Activated CD4-positive, alpha-beta memory T cell treated with anti-CD3 and anti-CD28 coated beads for 36 hours (primary cell): ENCODE measurements at regions not wholly inside any gene's neighbourhood (a gene's known extent, or its start where the extent isn't known, plus 50 kb on each side); places are given as distances from the start of the nearest gene placed in this dataset.

Experiments
- CTCF ChIA-PET: fragments of 350-600 bp; sonication (Branson Sonifier 250); formaldehyde crosslinking; loops from one replicate; lab custom pipeline; 2021; ENCODE audit warnings: antibody characterized with exemption, inconsistent platforms; lab: Charles Lee
- POLR2A ChIA-PET: fragments of 350-600 bp; sonication (Branson Sonifier 250); formaldehyde crosslinking; loops from one replicate; lab custom pipeline; 2021; ENCODE audit warnings: antibody characterized with exemption; lab: Charles Lee
- DNase-seq: peaks from one replicate; pipeline ENCODE4 v3.0.0-alpha.2; 2020
- H3K27ac Mint-ChIP-seq: one replicate; pipeline ENCODE4 v1.8.0; 2021; ENCODE audit warnings: mixed read lengths
- H3K27me3 Mint-ChIP-seq: one replicate; pipeline ENCODE4 v1.8.0; 2021; ENCODE audit warnings: mixed read lengths
- H3K36me3 Mint-ChIP-seq: one replicate; pipeline ENCODE4 v1.8.0; 2021; ENCODE audit warnings: mixed read lengths
- H3K4me1 Mint-ChIP-seq: one replicate; pipeline ENCODE4 v1.8.0; 2021; ENCODE audit warnings: low read depth, mixed read lengths
- H3K4me3 Mint-ChIP-seq: one replicate; pipeline ENCODE4 v1.8.0; 2021; ENCODE audit warnings: mild to moderate bottlenecking, mixed read lengths
- H3K9me3 Mint-ChIP-seq: one replicate; pipeline ENCODE4 v1.8.0; 2021; ENCODE audit warnings: mixed read lengths
- intact Hi-C: fragments of 100-400 bp; cut with micrococcal nuclease; formaldehyde crosslinking; loops from one replicate; pipeline ENCODE4 v1.15.1; 2023

DNA sequence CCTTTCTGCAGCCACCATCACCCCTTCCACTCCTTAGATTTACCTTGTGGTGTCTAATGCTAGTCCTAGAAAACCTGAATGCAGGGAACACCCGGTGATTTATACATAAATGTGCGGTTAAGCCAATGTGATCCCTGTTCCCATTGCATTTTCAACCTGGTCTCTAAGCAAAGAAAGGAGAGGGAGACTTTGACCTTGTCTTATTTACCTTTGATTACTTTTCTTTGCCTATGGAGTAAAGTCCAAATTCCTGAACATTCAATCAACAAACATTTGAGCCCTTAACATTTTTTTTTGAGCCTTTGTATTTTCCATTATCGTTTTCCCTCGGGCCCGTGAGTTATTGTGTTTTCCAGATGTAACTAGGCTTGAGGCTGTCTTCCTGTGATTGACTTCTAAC, 233.9 kb downstream of the ZNF248 start:
- Mint-ChIP-seq H3K27me3 (no peaks in the 10 kb centered on the region), H3K4me1 (no peaks in the 10 kb centered on the region), H3K9me3 (peaks cover 23% of the 10 kb centered on the region), H3K27ac (no peak overlapping the region), H3K4me3 (no peak overlapping the region), H3K36me3 (no peaks in the 10 kb centered on the region)
- ChIA-PET POLR2A (no interaction called here), CTCF (no interaction called here)
- DNase-seq: no peak
- intact Hi-C loops: no loop called here

DNA sequence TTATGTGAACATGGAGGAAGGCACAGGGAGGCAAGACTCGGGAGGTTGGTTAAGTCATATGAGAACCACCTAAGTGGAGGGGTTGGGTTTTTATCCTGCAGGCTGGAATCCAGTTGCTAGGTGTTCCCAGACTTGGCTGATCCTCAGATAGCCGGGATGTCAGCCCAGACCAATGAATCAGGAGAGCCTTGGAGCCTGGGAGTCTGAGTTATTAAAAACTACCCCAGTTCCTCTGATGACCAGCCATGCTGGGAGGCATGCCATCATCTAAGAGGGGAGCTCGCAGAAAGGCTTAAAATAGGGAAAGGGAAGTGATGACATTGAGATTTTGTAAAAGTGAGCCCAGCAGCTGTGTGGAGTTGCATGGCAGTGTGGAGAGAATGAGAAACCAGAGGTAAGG, 238.1 kb downstream of the ZNF248 start:
- ChIA-PET CTCF (no interaction called here), POLR2A (no interaction called here)
- peaks cover 15% of the 10 kb centered on the region for H3K9me3 Mint-ChIP-seq
- H3K36me3 Mint-ChIP-seq: no peaks in the 10 kb centered on the region
- H3K4me3 Mint-ChIP-seq: no peak overlapping the region
- no peak for DNase-seq
- H3K27ac Mint-ChIP-seq: no peak overlapping the region
- H3K27me3 Mint-ChIP-seq: no peaks in the 10 kb centered on the region
- intact Hi-C loops: no loop called here
- no peaks in the 10 kb centered on the region for H3K4me1 Mint-ChIP-seq

DNA sequence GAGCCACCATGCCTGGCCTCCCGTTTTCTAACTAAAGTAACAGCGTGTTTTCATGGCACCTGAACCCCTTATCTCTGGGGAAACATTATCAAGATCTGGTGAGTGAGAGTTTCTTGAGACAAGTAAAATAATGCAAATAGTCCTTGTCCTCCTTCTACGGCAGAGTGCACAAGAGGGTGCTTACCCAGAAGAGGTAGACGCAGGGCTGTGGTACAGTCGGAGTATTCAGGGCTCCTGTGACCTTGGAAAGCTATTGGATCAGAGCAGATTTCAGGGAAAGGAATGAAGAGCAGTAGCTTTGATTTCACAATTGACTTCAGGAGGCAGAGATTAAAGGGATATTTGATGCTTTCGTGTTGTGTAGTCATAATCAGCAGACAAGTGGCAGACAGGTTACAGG, 269.1 kb downstream of the ZNF248 start:
- DNase-seq: no peak
- Mint-ChIP-seq H3K4me1 (no peaks in the 10 kb centered on the region), H3K27ac (no peak overlapping the region), H3K27me3 (no peaks in the 10 kb centered on the region), H3K9me3 (peaks cover 6% of the 10 kb centered on the region), H3K36me3 (no peaks in the 10 kb centered on the region), H3K4me3 (no peak overlapping the region)
- POLR2A ChIA-PET: no interaction called here
- intact Hi-C loops: loop anchor here (10.0 kb wide), 1 partner anchor 1193 kb away; no protein-coding TSS in a partner anchor
- CTCF ChIA-PET: no interaction called here

DNA sequence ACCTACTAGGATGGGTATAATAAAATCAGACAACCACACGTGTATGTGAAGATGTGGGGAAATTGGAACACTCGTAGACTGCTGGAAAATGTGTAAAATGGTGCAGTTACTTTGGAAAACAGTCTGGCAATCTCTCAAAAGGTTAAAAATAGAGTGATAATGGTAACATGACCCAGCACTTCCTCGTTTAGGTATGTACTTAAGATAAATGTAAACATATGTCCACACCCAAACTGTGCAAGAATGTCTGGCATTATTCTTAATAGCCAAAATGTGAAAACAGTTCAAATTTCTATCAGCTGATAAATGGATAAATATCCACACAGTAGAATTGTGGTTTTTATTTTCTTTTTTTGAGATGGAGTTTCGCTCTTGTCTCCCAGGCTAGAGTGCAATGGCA, 272.8 kb downstream of the ZNF248 start:
- no peak for DNase-seq
- ChIA-PET CTCF (no interaction called here), POLR2A (no interaction called here)
- intact Hi-C loops: loop anchor here (10.0 kb wide), 1 partner anchor 1190 kb away; no protein-coding TSS in a partner anchor
- H3K9me3 Mint-ChIP-seq: peaks cover 3% of the 10 kb centered on the region
- no peaks in the 10 kb centered on the region for H3K4me1 Mint-ChIP-seq
- H3K4me3 Mint-ChIP-seq: no peak overlapping the region
- no peaks in the 10 kb centered on the region for H3K27me3 Mint-ChIP-seq
- H3K36me3 Mint-ChIP-seq: no peaks in the 10 kb centered on the region
- no peak overlapping the region for H3K27ac Mint-ChIP-seq

DNA sequence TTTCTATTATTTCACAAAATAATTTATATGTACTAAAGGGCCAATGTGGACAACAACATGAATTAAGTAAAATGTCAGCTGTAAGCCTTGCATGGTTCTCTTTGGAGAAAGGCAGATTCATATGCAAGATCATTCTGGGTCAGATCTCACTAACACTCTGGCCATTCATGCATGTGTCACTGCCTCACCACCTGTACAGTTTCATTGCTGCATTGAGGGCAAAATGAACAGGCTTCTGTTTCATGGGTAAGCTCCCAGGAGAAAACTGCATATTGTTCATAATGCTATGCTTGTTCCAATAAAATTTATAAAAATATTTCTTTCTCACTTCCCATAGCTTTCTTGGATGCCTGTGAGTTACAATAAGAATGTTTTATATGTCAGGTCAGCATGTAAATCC, 275.2 kb downstream of the ZNF248 start:
- POLR2A ChIA-PET: no interaction called here
- Mint-ChIP-seq H3K4me3 (no peak overlapping the region), H3K9me3 (peaks cover 5% of the 10 kb centered on the region), H3K36me3 (no peaks in the 10 kb centered on the region), H3K4me1 (no peaks in the 10 kb centered on the region), H3K27ac (no peak overlapping the region), H3K27me3 (no peaks in the 10 kb centered on the region)
- no peak for DNase-seq
- CTCF ChIA-PET: no interaction called here
- intact Hi-C loops: loop anchor here (10.0 kb wide), 1 partner anchor 1187 kb away; no protein-coding TSS in a partner anchor

DNA sequence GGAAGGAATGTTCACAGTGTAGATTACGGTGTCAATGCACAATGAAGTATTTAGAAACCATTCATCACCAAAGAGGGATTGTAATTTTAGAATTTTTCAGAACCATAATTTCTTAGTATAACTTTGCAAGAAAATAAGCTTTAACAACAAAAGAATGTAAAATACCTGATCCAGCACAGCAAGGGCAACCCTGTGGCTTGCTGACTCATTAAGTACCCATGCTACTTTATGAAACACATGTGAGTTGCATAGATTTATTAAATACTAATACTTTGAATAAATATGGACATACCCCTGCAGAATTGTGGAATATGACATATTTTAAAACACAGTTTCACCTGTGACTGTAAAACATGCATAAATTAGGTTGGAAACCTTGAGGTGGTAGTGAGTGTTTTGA, 281.3 kb downstream of the ZNF248 start:
- Mint-ChIP-seq H3K27me3 (no peaks in the 10 kb centered on the region), H3K36me3 (no peaks in the 10 kb centered on the region), H3K9me3 (peaks cover 11% of the 10 kb centered on the region), H3K27ac (no peak overlapping the region), H3K4me1 (no peaks in the 10 kb centered on the region), H3K4me3 (no peak overlapping the region)
- intact Hi-C loops: no loop called here
- CTCF ChIA-PET: no interaction called here
- no peak for DNase-seq
- POLR2A ChIA-PET: no interaction called here

DNA sequence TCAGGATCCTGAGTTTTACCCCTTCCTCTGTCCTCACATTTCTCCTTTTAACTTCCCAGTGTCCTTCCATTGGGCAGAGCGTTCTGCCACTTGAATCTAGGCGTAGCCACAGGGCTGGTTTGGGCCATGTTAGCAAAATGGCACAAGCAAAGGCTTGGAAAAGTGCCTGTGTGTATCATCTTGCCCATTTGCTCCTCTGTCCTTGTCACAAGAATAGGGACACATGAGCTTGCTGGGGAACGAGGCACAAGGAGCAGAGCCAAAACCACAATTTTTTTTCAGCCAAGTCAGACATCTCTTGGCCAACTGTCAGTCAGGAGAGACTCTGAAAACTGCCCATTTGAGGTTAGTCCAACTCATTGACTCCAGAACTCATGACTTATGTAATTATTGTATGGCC, 285.2 kb downstream of the ZNF248 start:
- no peaks in the 10 kb centered on the region for H3K36me3 Mint-ChIP-seq
- H3K27ac Mint-ChIP-seq: no peak overlapping the region
- no peak for DNase-seq
- intact Hi-C loops: no loop called here
- H3K4me3 Mint-ChIP-seq: no peak overlapping the region
- H3K27me3 Mint-ChIP-seq: no peaks in the 10 kb centered on the region
- H3K4me1 Mint-ChIP-seq: no peaks in the 10 kb centered on the region
- peaks cover 14% of the 10 kb centered on the region for H3K9me3 Mint-ChIP-seq
- ChIA-PET CTCF (no interaction called here), POLR2A (no interaction called here)

DNA sequence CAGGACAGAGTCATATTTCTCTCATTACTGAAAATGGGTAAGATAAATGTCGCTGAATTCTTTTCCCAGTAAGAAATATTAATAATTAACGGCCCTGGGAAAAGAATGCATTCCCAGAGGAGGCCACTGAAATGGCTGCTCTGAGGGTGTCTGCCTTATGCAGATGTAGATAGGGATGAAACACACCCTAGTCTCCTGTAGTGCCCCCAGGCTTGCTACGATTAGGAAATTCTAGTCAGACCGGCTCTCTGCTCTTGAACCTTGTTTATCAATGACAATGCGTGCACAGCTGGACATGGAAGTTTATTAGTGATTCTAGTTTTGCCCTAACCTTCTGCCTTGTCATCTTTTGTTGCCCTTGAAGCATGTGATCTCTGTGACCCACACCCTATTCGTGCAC, 291.1 kb downstream of the ZNF248 start:
- no peak for DNase-seq
- ChIA-PET POLR2A (no interaction called here), CTCF (no interaction called here)
- Mint-ChIP-seq H3K9me3 (peaks cover 13% of the 10 kb centered on the region), H3K27me3 (no peaks in the 10 kb centered on the region), H3K27ac (no peak overlapping the region), H3K4me1 (no peaks in the 10 kb centered on the region), H3K36me3 (no peaks in the 10 kb centered on the region), H3K4me3 (no peak overlapping the region)
- intact Hi-C loops: no loop called here

DNA sequence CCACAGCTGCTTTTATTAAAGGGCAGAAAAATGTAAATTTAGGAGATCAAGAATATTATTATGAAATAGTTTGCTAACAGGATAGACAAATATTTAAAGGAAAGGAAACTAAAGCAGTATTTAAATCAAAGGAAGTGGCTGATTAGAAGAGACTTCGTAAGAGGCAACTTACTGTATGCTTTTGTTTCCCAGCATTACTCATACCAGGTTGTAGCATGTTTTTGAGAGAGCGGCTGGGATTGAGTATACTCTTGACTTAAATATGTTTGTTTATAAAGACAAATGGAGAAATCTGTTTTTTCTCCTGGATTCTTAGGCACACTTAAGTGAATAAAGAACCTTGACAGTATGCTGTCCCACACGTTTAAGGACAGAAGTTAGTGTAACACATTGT, 293.7 kb downstream of the ZNF248 start:
- H3K4me3 Mint-ChIP-seq: no peak overlapping the region
- H3K27me3 Mint-ChIP-seq: no peaks in the 10 kb centered on the region
- no peaks in the 10 kb centered on the region for H3K4me1 Mint-ChIP-seq
- H3K36me3 Mint-ChIP-seq: no peaks in the 10 kb centered on the region
- DNase-seq: no peak
- POLR2A ChIA-PET: no interaction called here
- intact Hi-C loops: no loop called here
- H3K9me3 Mint-ChIP-seq: peaks cover 23% of the 10 kb centered on the region
- H3K27ac Mint-ChIP-seq: no peak overlapping the region
- CTCF ChIA-PET: no interaction called here

DNA sequence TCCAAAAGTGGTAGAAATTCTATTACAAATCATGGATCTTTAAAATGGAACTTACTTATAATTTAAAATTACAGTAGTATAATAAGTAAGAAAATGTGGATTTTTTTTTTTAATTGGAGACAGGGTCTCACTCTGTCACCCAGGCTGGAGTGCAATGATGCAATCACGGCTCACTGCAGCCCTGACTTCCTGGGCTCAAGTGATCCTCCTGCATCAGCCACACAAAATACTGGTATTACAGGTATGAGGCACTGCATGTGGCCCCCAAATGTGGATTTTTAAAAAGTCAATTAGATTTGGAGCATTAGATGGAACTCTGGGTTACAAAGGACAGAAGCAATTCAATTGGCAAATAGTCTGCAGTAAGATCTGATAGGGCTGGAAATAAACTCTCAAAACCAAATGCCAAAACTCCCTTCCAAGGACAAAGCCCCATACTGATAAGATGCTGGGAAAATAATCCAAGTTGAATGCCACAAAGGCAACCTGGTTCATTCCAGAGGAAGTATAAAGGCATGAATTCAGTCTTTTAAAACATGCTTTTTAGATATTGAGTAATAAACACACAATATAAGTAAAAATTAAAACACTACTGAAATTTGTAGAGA, 294.2 kb downstream of the ZNF248 start:
- no peak for DNase-seq
- H3K27ac Mint-ChIP-seq: no peak overlapping the region

DNA sequence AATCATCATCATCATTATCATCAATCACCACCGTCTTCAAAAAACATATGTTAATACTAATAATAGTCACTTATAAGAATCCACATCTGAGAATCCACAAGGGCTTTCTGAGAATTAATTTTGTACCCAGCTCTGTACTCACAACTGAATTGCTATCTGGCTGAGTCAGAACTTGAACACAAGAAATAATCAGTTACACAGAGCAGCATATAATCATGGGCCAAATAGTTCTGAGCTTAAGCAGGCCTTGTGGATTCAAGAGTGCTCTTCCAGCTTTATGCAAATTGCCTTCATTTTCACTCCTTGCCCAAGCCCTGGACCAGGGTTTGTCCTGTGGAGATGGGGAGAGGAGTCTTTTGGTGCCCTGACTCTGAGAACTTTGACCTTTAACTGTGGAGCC, 304.5 kb downstream of the ZNF248 start:
- DNase-seq: no peak
- ChIA-PET POLR2A (no interaction called here), CTCF (no interaction called here)
- Mint-ChIP-seq H3K4me3 (no peak overlapping the region), H3K27ac (no peak overlapping the region), H3K36me3 (no peaks in the 10 kb centered on the region), H3K9me3 (peaks cover 7% of the 10 kb centered on the region), H3K27me3 (no peaks in the 10 kb centered on the region), H3K4me1 (no peaks in the 10 kb centered on the region)
- intact Hi-C loops: no loop called here

More for the DNA sequence above, 294.2 kb downstream of the ZNF248 start:
- no peaks in the 10 kb centered on the region for H3K36me3 Mint-ChIP-seq
- ChIA-PET CTCF (no interaction called here), POLR2A (no interaction called here)
- intact Hi-C loops: no loop called here
- peaks cover 19% of the 10 kb centered on the region for H3K9me3 Mint-ChIP-seq
- no peak overlapping the region for H3K4me3 Mint-ChIP-seq
- no peaks in the 10 kb centered on the region for H3K27me3 Mint-ChIP-seq
- no peaks in the 10 kb centered on the region for H3K4me1 Mint-ChIP-seq

DNA sequence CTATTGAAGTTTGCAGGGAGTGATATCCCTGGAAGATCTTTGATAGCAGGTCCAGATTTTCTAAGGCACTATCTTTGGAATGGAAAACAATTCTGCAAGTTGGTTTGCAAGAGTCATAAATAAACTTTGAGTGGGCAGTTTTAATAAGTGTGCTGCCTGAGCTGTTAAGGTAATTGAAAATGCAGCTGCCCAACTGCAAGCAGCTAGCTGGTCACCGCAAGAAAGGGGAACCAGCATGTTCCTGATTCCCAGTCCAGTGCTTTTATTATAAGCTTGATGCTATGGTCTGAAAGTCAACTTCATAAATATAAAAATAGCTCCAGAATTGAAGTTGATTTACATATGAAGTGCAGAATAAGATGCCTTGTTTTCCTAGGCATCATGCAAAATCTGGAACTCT, 308.4 kb downstream of the ZNF248 start:
- POLR2A ChIA-PET: no interaction called here
- no peaks in the 10 kb centered on the region for H3K27me3 Mint-ChIP-seq

DNA sequence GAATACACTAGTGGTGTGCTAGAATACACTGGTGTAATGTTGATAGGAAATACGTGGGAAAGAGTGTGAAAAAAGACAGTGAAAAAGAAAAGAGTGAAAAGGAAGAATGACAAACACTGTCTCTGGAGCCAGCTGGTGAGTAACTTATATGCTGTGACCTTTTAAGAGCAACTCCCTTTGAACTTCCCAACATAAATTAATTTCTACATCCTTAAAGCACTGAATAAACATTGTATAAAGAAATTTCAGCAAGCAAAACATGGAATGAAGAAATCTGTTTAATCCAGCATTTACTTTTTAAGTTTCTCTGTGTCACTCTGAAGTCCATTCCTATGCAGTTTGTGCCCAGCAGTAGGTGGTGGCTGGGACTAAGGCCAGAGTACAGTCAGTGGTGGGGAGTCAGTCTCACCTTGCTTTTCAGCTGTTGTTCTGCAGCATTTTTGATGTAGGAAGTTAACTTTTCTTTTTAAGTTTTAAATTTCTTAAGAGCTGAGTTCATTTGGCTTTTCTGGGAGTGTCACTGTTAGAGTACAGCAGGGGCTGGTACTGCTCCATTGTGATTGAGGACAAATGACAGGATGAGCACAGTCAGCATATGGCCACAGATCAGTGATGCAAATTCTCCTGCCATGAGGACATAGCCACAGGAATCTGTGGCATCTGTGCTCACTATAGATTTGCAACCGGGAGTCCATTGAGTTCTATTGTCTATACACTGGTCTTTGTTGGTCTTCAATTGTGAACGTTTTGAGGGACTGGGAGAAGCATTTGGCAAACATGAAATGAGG, 321.8 kb downstream of the ZNF248 start:
- POLR2A ChIA-PET: no interaction called here
- DNase-seq: no peak
- intact Hi-C loops: no loop called here

More for the DNA sequence above, 308.4 kb downstream of the ZNF248 start:
- no peak for DNase-seq
- H3K9me3 Mint-ChIP-seq: peaks cover 8% of the 10 kb centered on the region
- H3K36me3 Mint-ChIP-seq: no peaks in the 10 kb centered on the region
- intact Hi-C loops: no loop called here
- H3K27ac Mint-ChIP-seq: no peak overlapping the region
- no peak overlapping the region for H3K4me3 Mint-ChIP-seq
- CTCF ChIA-PET: no interaction called here
- no peaks in the 10 kb centered on the region for H3K4me1 Mint-ChIP-seq

More for the DNA sequence above, 321.8 kb downstream of the ZNF248 start:
- Mint-ChIP-seq H3K27ac (no peak overlapping the region), H3K9me3 (peaks cover 11% of the 10 kb centered on the region), H3K4me1 (no peaks in the 10 kb centered on the region), H3K27me3 (no peaks in the 10 kb centered on the region), H3K4me3 (no peak overlapping the region), H3K36me3 (no peaks in the 10 kb centered on the region)
- CTCF ChIA-PET: no interaction called here
